Stromal cell of bone marrow (primary cell): ENCODE measurements at regions not wholly inside any gene's neighbourhood (a gene's known extent, or its start where the extent isn't known, plus 50 kb on each side); places are given as distances from the start of the nearest gene placed in this dataset.

Experiments
- DNase-seq: peaks from one replicate; pipeline ENCODE4 v3.0.0-alpha.2; 2012; ENCODE audit warnings: low read depth

GRCh38 chr4:124321364-124321763 lies 391.2 kb downstream of the ANKRD50 start:
- DNase-seq: no peak

GRCh38 chr4:124322234-124323065 lies 390.1 kb downstream of the ANKRD50 start:
- DNase-seq: peak; percentile 22

GRCh38 chr4:124325690-124326089 lies 386.8 kb downstream of the ANKRD50 start:
- no peak for DNase-seq

GRCh38 chr4:124329134-124329533 lies 383.4 kb downstream of the ANKRD50 start:
- DNase-seq: no peak

DNA sequence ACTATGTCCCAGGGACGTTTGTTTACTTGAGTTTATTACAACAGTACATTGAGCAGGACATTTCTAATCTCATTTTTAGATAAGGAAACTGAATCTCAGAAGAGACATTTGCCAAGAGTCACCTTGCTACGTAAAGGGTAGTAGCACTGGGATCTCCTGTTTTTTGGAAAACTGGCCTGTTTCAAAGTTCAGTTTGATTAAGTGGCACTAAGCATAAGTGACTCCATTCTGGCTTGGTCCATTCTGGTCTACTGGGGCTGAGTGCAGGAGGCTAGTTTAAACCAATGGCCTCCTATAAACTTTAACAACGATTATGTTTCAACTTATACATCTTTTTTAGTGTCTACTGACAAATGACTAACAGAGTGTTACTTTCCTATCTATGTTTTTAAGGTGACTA lies 382.5 kb downstream of the ANKRD50 start:
- DNase-seq: no peak

- DNase-seq: no peak
These were observed 380.8 kb downstream of the ANKRD50 start for GRCh38 chr4:124331781-124332180.

DNA sequence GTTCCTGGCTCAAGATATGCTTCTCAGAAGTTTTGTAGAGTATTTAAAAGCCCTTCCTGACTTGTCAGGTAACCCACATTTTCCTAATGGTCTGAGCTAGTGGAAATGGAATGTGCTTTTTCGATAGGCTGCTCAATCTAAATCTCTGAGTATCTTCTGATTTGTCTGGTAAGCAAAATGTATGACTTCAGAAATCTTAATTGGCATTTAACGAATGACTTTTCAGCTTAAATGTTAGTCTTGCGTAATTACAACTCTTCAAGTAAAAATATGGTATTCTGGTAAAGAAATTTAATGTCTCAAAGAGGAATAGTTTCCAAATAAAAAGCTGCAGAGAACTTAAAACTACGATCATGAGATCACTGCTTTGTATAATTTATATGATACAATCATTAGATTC lies 379.1 kb downstream of the ANKRD50 start:
- no peak for DNase-seq

GRCh38 chr4:124334119-124334518 lies 378.4 kb downstream of the ANKRD50 start:
- peak; percentile 78 for DNase-seq

GRCh38 chr4:124337874-124338273 lies 374.7 kb downstream of the ANKRD50 start:
- no peak for DNase-seq

DNA sequence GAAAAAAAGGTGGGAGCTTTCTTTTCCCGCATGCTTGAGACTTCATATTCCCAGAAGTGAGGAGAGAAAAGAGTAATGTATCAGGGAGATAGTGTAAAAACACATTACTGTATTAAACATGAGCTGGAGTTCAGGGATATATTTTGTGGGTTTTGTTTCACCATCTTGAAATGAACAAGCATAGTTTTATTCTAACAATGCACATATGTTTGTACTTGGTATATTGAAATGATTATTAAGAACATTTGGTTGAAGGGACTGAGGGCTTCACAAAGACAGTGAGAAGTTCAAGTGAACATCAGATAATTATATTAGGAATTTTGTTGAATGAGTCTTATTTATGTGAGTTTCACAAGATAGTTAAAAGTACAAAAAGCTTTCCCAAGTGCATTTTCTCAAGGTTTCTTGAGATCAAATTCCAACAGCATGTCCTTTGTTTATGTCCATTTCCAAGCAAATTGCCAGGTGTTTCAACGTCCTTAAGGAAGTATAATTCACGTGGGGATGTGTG lies 368.8 kb downstream of the ANKRD50 start:
- DNase-seq: no peak

GRCh38 chr4:124372916-124373315 lies 339.6 kb downstream of the ANKRD50 start:
- no peak for DNase-seq

GRCh38 chr4:124386163-124386562 lies 326.4 kb downstream of the ANKRD50 start:
- peak; percentile 21 for DNase-seq

GRCh38 chr4:124386648-124387047 lies 325.9 kb downstream of the ANKRD50 start:
- no peak for DNase-seq

DNA sequence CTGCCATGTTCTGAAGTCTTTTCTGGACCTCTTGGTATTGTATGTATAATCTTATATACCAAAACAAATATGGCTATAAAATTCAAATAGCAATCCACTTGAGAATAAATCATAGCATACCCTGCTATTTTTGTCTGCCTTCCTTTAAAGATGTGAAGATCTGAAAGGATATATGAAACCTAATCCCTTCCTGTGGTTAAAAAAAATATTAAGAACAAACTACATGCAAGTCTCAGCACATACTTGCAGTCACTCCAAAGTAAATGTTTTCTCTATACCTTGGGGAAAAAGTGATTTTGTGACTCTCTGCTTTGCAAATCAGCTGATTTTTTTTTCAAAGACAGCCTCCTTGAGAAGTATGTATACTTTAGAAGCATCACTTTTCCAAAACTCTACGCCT lies 322.9 kb downstream of the ANKRD50 start:
- no peak for DNase-seq

DNA sequence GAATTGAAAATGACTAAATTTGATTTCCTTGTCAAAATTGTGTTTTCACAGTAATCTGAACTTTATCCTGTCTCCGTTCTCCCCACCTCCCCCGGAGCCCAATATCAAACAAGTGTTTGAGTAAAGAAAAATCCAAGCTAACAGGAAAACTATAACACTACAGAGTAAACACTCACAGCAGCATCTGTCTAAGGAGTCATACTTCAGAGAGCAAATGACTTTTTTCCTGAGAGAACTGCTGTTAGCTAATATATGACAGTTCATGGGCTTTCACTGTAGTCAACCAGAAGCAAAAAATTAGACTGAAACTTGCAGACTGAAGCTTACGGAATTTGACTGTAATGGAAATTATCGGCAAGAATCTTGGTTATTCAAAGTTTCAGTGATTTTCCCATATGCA lies 321.7 kb downstream of the ANKRD50 start:
- DNase-seq: no peak

DNA sequence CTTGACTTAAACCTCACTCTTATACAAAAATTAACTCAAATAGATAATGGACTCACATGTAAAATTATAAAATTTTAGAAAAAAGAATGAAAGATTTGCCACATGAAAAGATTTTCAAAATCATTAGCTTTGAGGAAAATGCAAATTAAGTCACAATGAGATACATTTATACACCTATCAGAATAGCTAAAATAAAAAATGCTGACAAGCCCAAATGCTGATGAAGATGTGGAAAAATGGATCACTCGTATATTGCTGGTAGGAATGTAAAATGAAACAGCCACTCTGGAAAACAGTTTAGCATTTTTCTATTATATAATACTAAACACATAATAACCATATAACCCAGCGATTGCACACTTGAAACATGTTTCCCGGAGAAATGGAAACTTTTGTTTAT lies 316.2 kb downstream of the ANKRD50 start:
- no peak for DNase-seq

DNA sequence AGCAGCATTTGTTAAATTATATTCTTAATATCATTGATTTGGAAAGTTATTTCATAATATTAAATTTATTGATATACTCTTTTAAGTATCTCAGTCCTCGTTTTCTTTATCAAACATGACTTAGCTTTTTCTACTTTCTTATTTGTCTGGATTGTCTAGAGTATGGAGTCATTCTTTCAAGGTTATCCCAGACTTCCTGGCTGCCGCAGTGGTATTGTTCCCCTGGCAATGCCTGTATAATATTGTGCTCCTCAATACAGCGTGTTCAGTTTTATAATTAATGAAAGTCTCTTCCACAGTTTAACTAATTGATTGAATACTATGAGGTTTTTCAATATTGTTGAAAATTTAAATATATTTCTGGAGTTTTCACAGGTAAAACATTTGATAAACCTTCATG lies 310.9 kb downstream of the ANKRD50 start:
- no peak for DNase-seq

DNA sequence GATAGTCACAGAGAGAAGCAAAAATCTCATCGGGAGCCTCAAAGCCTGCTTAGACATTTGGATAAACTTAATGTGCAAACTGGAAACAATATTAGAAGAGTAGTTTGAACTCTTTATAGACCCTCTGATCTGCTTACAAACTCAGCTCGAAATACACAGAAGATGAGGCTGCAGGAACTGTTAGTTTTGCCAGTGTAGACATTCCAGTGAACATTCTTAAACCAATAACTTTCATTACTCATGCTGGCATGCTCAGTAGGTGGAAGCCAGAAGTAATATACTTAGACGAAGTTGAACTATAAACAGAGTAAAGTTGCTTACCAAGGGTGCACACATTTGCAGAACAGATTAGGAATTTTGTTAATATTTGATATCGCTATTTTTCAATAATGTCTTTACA lies 303.5 kb downstream of the ANKRD50 start:
- DNase-seq: no peak

- DNase-seq: peak; percentile 72
These were observed 298.1 kb downstream of the ANKRD50 start for GRCh38 chr4:124414276-124415040.

DNA sequence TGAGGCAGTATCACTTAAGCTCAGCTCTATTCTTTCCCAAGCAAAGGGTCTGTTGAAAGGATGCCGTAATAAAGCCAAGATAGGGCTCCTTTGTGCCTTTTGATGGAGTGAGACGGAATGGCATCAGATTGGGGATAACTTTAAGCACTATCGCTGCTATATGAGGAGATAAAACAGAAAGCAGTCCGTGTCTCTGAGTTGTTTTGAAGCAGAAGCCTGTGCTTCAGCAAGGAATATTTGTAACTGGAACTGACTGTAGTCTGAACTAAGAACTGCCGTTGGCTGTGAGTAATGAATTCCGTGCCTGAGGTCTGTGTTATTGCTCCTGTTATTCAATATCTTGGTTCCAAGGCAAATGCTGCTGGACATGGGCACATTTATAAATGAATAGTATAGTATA lies 297.4 kb downstream of the ANKRD50 start:
- DNase-seq: peak; percentile 74

DNA sequence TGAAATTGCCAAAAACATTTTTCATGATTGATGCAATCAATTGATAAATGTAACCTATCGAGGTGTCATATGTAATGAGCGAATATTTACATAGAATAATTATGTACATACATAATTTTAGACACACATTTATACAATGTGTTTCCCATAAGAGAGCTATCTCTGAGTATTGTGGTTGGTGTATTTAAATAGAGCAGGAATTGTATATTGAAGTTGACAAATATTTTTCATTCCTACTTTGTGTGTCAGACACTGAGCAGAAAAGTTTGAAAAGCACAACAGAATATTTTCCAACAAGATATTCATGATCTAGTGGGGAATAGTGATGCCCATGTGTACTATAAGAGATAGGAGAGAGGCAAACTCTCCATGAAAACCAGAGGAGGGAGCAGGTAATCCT lies 295.2 kb downstream of the ANKRD50 start:
- no peak for DNase-seq

DNA sequence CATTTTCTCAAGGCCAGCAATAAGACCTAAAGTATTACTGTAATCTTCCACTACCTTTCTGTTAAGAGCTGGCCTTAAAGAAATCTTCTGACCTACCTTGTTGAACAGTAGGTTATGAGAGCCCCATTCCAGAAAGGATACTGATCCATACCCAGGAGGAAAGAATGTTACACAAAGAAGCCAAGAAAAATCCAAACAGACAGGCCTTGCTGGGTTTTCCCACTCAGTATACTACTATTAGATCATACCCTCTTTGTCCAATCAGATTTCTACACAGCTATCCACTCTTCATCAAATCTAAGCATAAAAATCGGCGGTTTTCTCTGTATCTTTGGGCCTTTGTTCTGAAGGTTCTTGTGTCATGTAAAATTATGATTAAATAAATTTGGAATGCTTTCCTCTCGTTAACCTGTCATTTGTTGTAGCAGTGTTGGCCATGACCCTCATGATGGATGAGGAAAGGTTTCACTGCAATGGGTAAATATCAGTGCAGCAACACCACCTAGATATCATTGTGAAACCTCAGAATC lies 292.3 kb downstream of the ANKRD50 start:
- DNase-seq: no peak

DNA sequence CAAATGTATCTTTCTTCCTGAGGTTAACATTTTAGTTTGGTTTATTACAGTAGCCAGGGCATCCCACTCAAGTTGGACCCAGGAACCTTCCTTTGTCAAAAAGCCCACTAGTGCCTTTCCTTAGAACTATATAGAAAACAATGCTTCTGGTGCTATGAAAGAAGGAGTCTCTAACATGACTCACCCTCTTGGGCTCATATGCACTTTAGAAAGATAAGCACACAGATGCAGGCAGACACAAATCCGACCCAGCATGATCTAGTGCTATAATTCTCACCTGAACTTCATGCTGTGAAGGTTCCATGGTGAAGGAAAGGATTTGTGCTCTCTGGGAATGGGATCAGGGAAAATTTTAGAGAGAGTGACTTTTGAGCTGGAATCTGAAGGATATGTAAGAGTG lies 289.4 kb downstream of the ANKRD50 start:
- DNase-seq: no peak
